Lung (tissue), 11 donors: ENCODE measurements at regions not wholly inside any gene's neighbourhood (a gene's known extent, or its start where the extent isn't known, plus 50 kb on each side); places are given as distances from the start of the nearest gene placed in this dataset.

ENCODE experiments used
- ATAC-seq: fragments of 200-7000 bp; cut with Tn5 transposase; one replicate; pipeline ENCODE4 v1.9.1; 2020; ENCODE audit warnings: moderate number of reproducible peaks; ENCODE audit not compliant: insufficient read depth, low FRiP score
- DNase-seq, 3 donors: peaks; one replicate each; pipeline ENCODE4 v3.0.0-alpha.2; 2013 to 2017
- H3K27ac ChIP-seq, 2 donors: one replicate each; pipeline ENCODE4 v1.5.1; 2013; ENCODE audit warnings: mild to moderate bottlenecking in 2 of 2, moderate library complexity in 2 of 2, control low read depth in 1 of 2, inconsistent platforms in 1 of 2, low read depth in 1 of 2, low read length in 1 of 2
- H3K27me3 ChIP-seq, 3 donors: one replicate each; pipeline ENCODE4 v1.5.1; 2013; ENCODE audit warnings: low read length in 2 of 3; ENCODE audit not compliant: control insufficient read depth in 3 of 3, insufficient read depth in 3 of 3
- H3K36me3 ChIP-seq, 4 donors: one replicate each; pipeline ENCODE4 v1.5.1; 2013; ENCODE audit warnings: low read length in 4 of 4, mild to moderate bottlenecking in 1 of 4, moderate library complexity in 1 of 4; ENCODE audit not compliant: control insufficient read depth in 4 of 4, insufficient read depth in 4 of 4
- H3K4me1 ChIP-seq, 5 donors: one replicate each; pipeline ENCODE4 v1.5.1; 2013; ENCODE audit warnings: low read length in 5 of 5, mild to moderate bottlenecking in 2 of 5, moderate library complexity in 1 of 5; ENCODE audit not compliant: control insufficient read depth in 5 of 5, insufficient read depth in 5 of 5
- H3K4me3 ChIP-seq: one replicate; pipeline ENCODE4 v1.5.1; 2013; ENCODE audit warnings: mild to moderate bottlenecking, control low read depth, moderate library complexity
- H3K9ac ChIP-seq, 2 donors: one replicate each; pipeline ENCODE4 v1.5.1; 2013; ENCODE audit warnings: low read length in 2 of 2, control low read depth in 1 of 2; ENCODE audit not compliant: insufficient read depth in 1 of 2
- H3K9me3 ChIP-seq, 4 donors: one replicate each; pipeline ENCODE4 v1.5.1; 2013; ENCODE audit warnings: low read length in 3 of 4, mild to moderate bottlenecking in 1 of 4, moderate library complexity in 1 of 4; ENCODE audit not compliant: control insufficient read depth in 4 of 4, insufficient read depth in 3 of 4
- WGBS, 2 donors: extraction: QIAGEN DNeasy Blood & Tissue Kit; methylation state at CpG; one replicate each; pipeline ENCODE4 v1.1.7; 2013; 5-methylcytosine and 5-hydroxymethylcytosine counted together
- TF ChIP-seq, protein P1 (sequence below): IDR thresholded peaks from 2 replicates; pipeline ENCODE4 v1.5.1; 2012; ENCODE audit warnings: mild to moderate bottlenecking; ENCODE audit errors: control extremely low read depth, extremely low read depth
- donor health status: control.
- donor health status: control.
- donor health status: Bipolar disorder and iron deficiency.
- donor health status: healthy.
- donor health status: DM: yes; HTN: yes; CAD: no.

DNA sequence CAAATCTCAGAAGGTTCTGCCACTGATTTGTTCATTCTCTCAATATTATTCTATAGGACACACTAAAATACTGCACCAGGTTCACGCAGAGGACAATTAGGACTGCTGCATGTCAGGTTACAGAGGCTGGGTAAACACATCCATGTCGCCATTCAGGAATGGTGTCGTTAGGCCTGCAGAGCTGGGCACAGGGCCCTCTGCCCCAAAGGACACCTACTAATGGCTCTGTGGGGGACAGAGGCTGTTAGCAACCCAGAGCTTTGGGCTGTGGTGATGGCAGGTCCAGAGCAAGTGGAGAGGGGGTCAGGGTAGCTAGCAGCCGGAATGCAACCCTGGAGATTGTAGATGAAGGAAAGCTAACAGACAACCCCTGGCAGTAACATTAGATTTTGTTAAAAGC is 115.9 kb downstream of the TTC32 start:
- H3K4me3 ChIP-seq, result no peak overlapping the region
- H3K27me3 ChIP-seq, result no peaks in the 10 kb centered on the region
- ATAC-seq (no peak), DNase-seq (no peak)
- 89 to 90% methylated on average over 4 of the region's 4 CpGs for WGBS, 2 donors
- peaks cover 0 to 6% (median 0%) of the 10 kb centered on the region in 4 donors for H3K9me3 ChIP-seq
- peaks cover 0 to 4% (median 0%) of the 10 kb centered on the region in 5 donors for H3K4me1 ChIP-seq
- H3K27ac ChIP-seq, result peak overlapping the region in 1 of 2 donors; percentile 24
- no peaks in the 10 kb centered on the region for H3K36me3 ChIP-seq
- H3K9ac ChIP-seq, result no peak overlapping the region
- TF ChIP-seq, protein P1, sequence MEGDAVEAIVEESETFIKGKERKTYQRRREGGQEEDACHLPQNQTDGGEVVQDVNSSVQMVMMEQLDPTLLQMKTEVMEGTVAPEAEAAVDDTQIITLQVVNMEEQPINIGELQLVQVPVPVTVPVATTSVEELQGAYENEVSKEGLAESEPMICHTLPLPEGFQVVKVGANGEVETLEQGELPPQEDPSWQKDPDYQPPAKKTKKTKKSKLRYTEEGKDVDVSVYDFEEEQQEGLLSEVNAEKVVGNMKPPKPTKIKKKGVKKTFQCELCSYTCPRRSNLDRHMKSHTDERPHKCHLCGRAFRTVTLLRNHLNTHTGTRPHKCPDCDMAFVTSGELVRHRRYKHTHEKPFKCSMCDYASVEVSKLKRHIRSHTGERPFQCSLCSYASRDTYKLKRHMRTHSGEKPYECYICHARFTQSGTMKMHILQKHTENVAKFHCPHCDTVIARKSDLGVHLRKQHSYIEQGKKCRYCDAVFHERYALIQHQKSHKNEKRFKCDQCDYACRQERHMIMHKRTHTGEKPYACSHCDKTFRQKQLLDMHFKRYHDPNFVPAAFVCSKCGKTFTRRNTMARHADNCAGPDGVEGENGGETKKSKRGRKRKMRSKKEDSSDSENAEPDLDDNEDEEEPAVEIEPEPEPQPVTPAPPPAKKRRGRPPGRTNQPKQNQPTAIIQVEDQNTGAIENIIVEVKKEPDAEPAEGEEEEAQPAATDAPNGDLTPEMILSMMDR, result no peak

DNA sequence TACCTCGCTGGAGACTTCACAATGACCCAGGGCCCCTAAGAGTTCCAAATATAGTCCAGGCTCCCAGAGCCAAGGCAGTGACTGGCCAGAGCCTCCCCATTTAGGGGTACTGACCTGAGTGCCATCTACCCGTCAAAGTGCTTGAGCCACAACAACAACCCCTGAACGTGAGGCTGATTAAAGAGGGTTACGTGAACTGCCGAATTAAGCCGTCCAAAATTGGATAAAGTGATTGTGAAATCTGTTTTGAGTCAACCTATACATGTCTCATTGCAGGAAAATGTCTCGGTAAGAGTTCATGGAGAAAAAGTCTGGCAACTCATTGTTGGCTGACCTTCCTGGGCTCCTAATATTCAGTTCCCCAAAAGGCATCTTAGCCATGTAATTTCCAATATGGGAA is 116.3 kb downstream of the TTC32 start:
- ATAC-seq, result no peak
- TF ChIP-seq, protein P1, result no peak

DNA sequence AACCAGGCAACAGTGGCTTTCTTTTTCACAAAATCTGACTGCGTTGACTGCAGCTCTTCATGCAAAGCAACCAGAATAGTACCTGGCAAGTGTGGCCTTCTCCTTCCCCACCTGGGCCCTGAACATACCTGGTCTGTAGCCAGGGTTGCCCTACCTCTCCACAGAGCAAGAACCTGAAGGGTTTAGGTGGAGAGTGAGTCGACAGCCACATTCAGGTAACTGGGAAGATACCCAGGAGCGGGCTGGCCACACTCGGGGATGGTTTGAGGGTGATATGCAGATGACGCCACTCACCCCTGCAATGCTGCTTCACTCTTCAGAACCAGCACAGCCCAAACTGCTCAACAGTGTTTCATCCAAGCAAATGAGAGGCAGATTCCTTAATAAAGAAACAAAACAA is 117.3 kb downstream of the TTC32 start:
- DNase-seq, result no peak
- TF ChIP-seq, protein P1, result no peak
- Histone ChIP-seq H3K27ac (no peak overlapping the region), H3K4me3 (no peak overlapping the region), H3K27me3 (no peaks in the 10 kb centered on the region), H3K36me3 (no peaks in the 10 kb centered on the region), H3K9ac (no peak overlapping the region), H3K4me1 (peaks cover 0 to 4% (median 0%) of the 10 kb centered on the region in 5 donors), H3K9me3 (peaks cover 0 to 6% (median 0%) of the 10 kb centered on the region in 4 donors)
- no peak for ATAC-seq
- 96 to 97% methylated on average over 5 of the region's 5 CpGs for WGBS, 2 donors

More for the DNA sequence above, 116.3 kb downstream of the TTC32 start:
- H3K36me3 ChIP-seq, result no peaks in the 10 kb centered on the region
- no peak overlapping the region for H3K9ac ChIP-seq
- H3K4me3 ChIP-seq, result no peak overlapping the region
- peaks cover 0 to 4% (median 0%) of the 10 kb centered on the region in 5 donors for H3K4me1 ChIP-seq
- no peak for DNase-seq
- H3K27ac ChIP-seq, result peak overlapping the region in 1 of 2 donors; percentile 55
- WGBS, 2 donors, result 86 to 88% methylated on average over 7 of the region's 7 CpGs
- peaks cover 0 to 6% (median 0%) of the 10 kb centered on the region in 4 donors for H3K9me3 ChIP-seq
- H3K27me3 ChIP-seq, result no peaks in the 10 kb centered on the region

DNA sequence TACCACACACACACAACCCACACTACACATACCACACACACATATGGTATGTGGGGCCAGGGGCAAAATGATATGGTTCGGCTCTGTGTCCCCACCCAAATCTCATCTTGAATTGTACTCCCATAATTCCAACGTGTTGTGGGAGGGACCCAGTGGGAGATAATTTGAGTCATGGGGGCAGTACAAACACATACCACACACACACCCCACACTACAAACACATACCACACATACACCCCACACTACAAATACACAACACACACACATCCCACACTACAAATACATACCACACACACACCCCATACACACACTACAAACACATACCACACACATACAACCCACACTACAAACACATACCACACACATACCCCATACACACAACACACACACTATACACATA is 117.8 kb downstream of the TTC32 start:
- Histone ChIP-seq H3K36me3 (no peaks in the 10 kb centered on the region), H3K9me3 (peaks cover 0 to 6% (median 0%) of the 10 kb centered on the region in 4 donors), H3K27me3 (no peaks in the 10 kb centered on the region), H3K4me3 (no peak overlapping the region), H3K27ac (no peak overlapping the region), H3K4me1 (peaks cover 0 to 4% (median 0%) of the 10 kb centered on the region in 5 donors), H3K9ac (no peak overlapping the region)
- TF ChIP-seq, protein P1, result no peak
- DNase-seq, result no peak
- no peak for ATAC-seq
- WGBS, 2 donors, result 90 to 92% methylated on average over 2 of the region's 2 CpGs
